Transverse colon (tissue), 4 donors: ENCODE measurements at regions not wholly inside any gene's neighbourhood (a gene's known extent, or its start where the extent isn't known, plus 50 kb on each side); places are given as distances from the start of the nearest gene placed in this dataset.

ENCODE experiments used
- DNase-seq: peaks from one replicate; pipeline ENCODE4 v3.0.0-alpha.2; 2019
- H3K27ac ChIP-seq, 4 donors: fragments of 200-600 bp; sonication (generic); 2 replicates each; pipeline ENCODE4 v1.5.1; 2016 to 2018; ENCODE audit warnings: inconsistent platforms in 4 of 4
- H3K27me3 ChIP-seq: fragments of 200-600 bp; sonication (generic); 2 replicates; pipeline ENCODE4 v1.5.1; 2017; ENCODE audit warnings: inconsistent platforms
- H3K36me3 ChIP-seq, 4 donors: fragments of 200-600 bp; sonication (generic); 2 replicates each; pipeline ENCODE4 v1.5.1; 2017 to 2019; ENCODE audit warnings: inconsistent platforms in 4 of 4
- H3K4me1 ChIP-seq, 4 donors: fragments of 200-600 bp; sonication (generic); 2 replicates each; pipeline ENCODE4 v1.5.1; 2017 to 2020; ENCODE audit warnings: inconsistent platforms in 4 of 4
- H3K4me3 ChIP-seq, 4 donors: fragments of 200-600 bp; sonication (generic); 1 replicate in 1 of 4; 2 replicates in 3 of 4; pipeline versions ENCODE4 v1.5.1 to v1.6.1; 2017 to 2019; ENCODE audit warnings: inconsistent platforms in 4 of 4
- H3K9me3 ChIP-seq, 2 donors: fragments of 200-600 bp; sonication (generic); 2 replicates each; pipeline ENCODE4 v1.5.1; 2017 to 2019; ENCODE audit warnings: inconsistent platforms in 2 of 2
- CTCF ChIP-seq, 5 experiments: fragments of 200-600 bp in 3 of 5; fragments of 450-650 bp in 2 of 5; sonication (generic) in 3 of 5; IDR thresholded peaks; 1 replicate in 2 of 5; 2 replicates in 3 of 5; pipeline ENCODE4 v1.5.1; 2016 to 2017; ENCODE audit warnings: antibody characterized with exemption in 5 of 5, inconsistent platforms in 3 of 5, mild to moderate bottlenecking in 2 of 5, moderate library complexity in 1 of 5
- EP300 ChIP-seq: sonication (generic); formaldehyde crosslinking; IDR thresholded peaks from one replicate; pipeline ENCODE4 v1.6.1; 2017; ENCODE audit warnings: antibody characterized with exemption, low read depth
- POLR2A ChIP-seq: fragments of 450-650 bp; IDR thresholded peaks from one replicate; pipeline ENCODE4 v1.6.1; 2016; ENCODE audit warnings: antibody characterized with exemption, mild to moderate bottlenecking, moderate library complexity
- POLR2AphosphoS5 ChIP-seq, 3 donors: sonication (generic); formaldehyde crosslinking; IDR thresholded peaks; one replicate each; pipeline ENCODE4 v1.6.1; 2016; ENCODE audit warnings: antibody characterized with exemption in 3 of 3
- WGBS, 2 donors: methylation state at CpG; one replicate each; pipeline ENCODE4 v1.1.5; 2018; ENCODE audit warnings: low coverage in 1 of 2; 5-methylcytosine and 5-hydroxymethylcytosine counted together
- in situ Hi-C, 4 donors: fragments of 200-750 bp; cut with MboI; loops; one replicate each; pipeline versions ENCODE4 v1.15.0 to v1.15.1; 2017; ENCODE audit warnings: low sequenced_read_pairs in 3 of 4, low pct_ligation_motif_present in 1 of 4, low pct_unique_long_range_greater_than_20kb in 1 of 4
- intact Hi-C: fragments of 100-400 bp; cut with DNase I; formaldehyde crosslinking; loops from one replicate; pipeline ENCODE4 v1.15.1; 2023; ENCODE audit warnings: low total_unique reads

GRCh38 chr22:47589271-47590250, 827.1 kb downstream of the TBC1D22A start:
- DNase-seq = no peak
- H3K27ac ChIP-seq = no peak overlapping the region
- H3K9me3 ChIP-seq = no peaks in the 10 kb centered on the region
- intact Hi-C loops (no loop called here), in situ Hi-C loops (loop anchor here (5.0 to 25.0 kb wide), 2 partner anchors 98 to 1972 kb away; no protein-coding TSS in a partner anchor)
- H3K4me3 ChIP-seq = no peak overlapping the region
- TF ChIP-seq POLR2AphosphoS5 (IDR thresholded peaks at IDR 0.05) (no peak), EP300 (no peak), CTCF (IDR thresholded peaks at IDR 0.05) (no peak), POLR2A (no peak)
- no peaks in the 10 kb centered on the region for H3K36me3 ChIP-seq
- H3K4me1 ChIP-seq = no peaks in the 10 kb centered on the region
- 87 to 90% methylated on average over 6 to 17 of the region's 17 CpGs for WGBS, 2 donors
- no peaks in the 10 kb centered on the region for H3K27me3 ChIP-seq

- Histone ChIP-seq H3K4me1 (no peaks in the 10 kb centered on the region), H3K9me3 (no peaks in the 10 kb centered on the region), H3K27ac (no peak overlapping the region), H3K36me3 (no peaks in the 10 kb centered on the region), H3K27me3 (no peaks in the 10 kb centered on the region), H3K4me3 (no peak overlapping the region)
- no peak for TF ChIP-seq POLR2AphosphoS5 (IDR thresholded peaks at IDR 0.05)
- no peak for TF ChIP-seq EP300
- TF ChIP-seq POLR2A = no peak
- intact Hi-C loops (no loop called here), in situ Hi-C loops (loop anchor here in 1 of 4 donors (25.0 kb wide), 1 partner anchor 99 kb away; no protein-coding TSS in a partner anchor)
- DNase-seq = no peak
- WGBS, 2 donors = 71 to 72% methylated on average over 4 to 7 of the region's 7 CpGs
Measured at GRCh38 chr22:47588578-47588960, 826.1 kb downstream of the TBC1D22A start.

- intact Hi-C loops = no loop called here
Measured at GRCh38 chr22:47587861-47588577, 825.6 kb downstream of the TBC1D22A start.

GRCh38 chr22:47587361-47587760, 824.9 kb downstream of the TBC1D22A start:
- no peaks in the 10 kb centered on the region for H3K9me3 ChIP-seq
- no peaks in the 10 kb centered on the region for H3K4me1 ChIP-seq
- no peak overlapping the region for H3K4me3 ChIP-seq
- H3K27me3 ChIP-seq = no peaks in the 10 kb centered on the region
- DNase-seq = no peak
- no peaks in the 10 kb centered on the region for H3K36me3 ChIP-seq
- H3K27ac ChIP-seq = no peak overlapping the region
- intact Hi-C loops (no loop called here), in situ Hi-C loops (loop anchor here in 1 of 4 donors (25.0 kb wide), 1 partner anchor 100 kb away; no protein-coding TSS in a partner anchor)
- TF ChIP-seq POLR2AphosphoS5 (IDR thresholded peaks at IDR 0.05) (no peak), CTCF (IDR thresholded peaks at IDR 0.05) (no peak), POLR2A (no peak), EP300 (no peak)
- WGBS, 2 donors = 77 to 83% methylated on average over 2 to 7 of the region's 7 CpGs

More at GRCh38 chr22:47587861-47588577, 825.6 kb downstream of the TBC1D22A start:
- H3K4me1 ChIP-seq = no peaks in the 10 kb centered on the region
- no peaks in the 10 kb centered on the region for H3K9me3 ChIP-seq
- TF ChIP-seq CTCF (IDR thresholded peaks at IDR 0.05) = no peak
- TF ChIP-seq POLR2A = no peak
- no peak for TF ChIP-seq POLR2AphosphoS5 (IDR thresholded peaks at IDR 0.05)
- no peak for TF ChIP-seq EP300
- H3K4me3 ChIP-seq = no peak overlapping the region
- DNase-seq = no peak
- H3K27ac ChIP-seq = no peak overlapping the region
- WGBS, 2 donors = 85 to 91% methylated on average over 8 to 9 of the region's 9 CpGs
- no peaks in the 10 kb centered on the region for H3K36me3 ChIP-seq
- in situ Hi-C loops = loop anchor here in 1 of 4 donors (25.0 kb wide), 1 partner anchor 99 kb away; no protein-coding TSS in a partner anchor
- no peaks in the 10 kb centered on the region for H3K27me3 ChIP-seq
